ENCODE measurements at regions not wholly inside any gene's neighbourhood (a gene's known extent, or its start where the extent isn't known, plus 50 kb on each side); places are given as distances from the start of the nearest gene placed in this dataset.

DNA sequence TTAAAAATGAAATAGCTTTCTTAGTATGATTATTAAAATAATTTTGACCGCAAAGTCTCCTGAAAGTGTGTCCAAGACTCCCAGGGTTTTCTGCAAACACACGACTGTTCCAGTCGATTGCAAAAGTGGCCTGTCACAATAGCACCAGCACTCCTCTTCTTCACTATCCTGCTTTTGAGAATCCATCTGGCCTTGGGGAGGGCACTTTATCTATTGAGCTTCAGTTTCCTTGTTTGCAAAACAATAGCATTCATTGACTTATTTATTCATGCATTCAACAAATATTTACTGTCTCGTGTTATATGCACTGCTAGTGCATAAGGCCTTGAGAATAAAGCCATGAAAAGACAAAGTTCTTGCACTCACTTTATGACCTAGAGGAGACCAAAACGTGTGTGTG, 96.2 kb upstream of the NTM start:
- no peaks in the 10 kb centered on the region for H3K27me3 ChIP-seq (ENCODE audit: insufficient read depth, low read length)
- H3K4me2 ChIP-seq (ENCODE audit: low read length) = no peak overlapping the region
- H4K20me1 ChIP-seq (ENCODE audit: insufficient read depth, low read length) = no peaks in the 10 kb centered on the region
- H2AFZ ChIP-seq (ENCODE audit: low read length) = no peak overlapping the region
- no peaks in the 10 kb centered on the region for H3F3A ChIP-seq (ENCODE audit: insufficient read depth, low read length)
- no peak overlapping the region for H3K4me3 ChIP-seq (ENCODE audit: low read depth, low read length, poor library complexity, severe bottlenecking)
- no peaks in the 10 kb centered on the region for H3K36me3 ChIP-seq (ENCODE audit: insufficient read depth, low read length)
- H3K4me1 ChIP-seq (ENCODE audit: insufficient read depth, low read length, severe bottlenecking) = no peaks in the 10 kb centered on the region
- H3K9me3 ChIP-seq (ENCODE audit: low read length) = no peaks in the 10 kb centered on the region
- no peak overlapping the region for H3K27ac ChIP-seq (ENCODE audit: low read depth, low read length, poor library complexity, severe bottlenecking)
- H3K9ac ChIP-seq (ENCODE audit: low read length) = no peak overlapping the region
- TF ChIP-seq, protein P1, sequence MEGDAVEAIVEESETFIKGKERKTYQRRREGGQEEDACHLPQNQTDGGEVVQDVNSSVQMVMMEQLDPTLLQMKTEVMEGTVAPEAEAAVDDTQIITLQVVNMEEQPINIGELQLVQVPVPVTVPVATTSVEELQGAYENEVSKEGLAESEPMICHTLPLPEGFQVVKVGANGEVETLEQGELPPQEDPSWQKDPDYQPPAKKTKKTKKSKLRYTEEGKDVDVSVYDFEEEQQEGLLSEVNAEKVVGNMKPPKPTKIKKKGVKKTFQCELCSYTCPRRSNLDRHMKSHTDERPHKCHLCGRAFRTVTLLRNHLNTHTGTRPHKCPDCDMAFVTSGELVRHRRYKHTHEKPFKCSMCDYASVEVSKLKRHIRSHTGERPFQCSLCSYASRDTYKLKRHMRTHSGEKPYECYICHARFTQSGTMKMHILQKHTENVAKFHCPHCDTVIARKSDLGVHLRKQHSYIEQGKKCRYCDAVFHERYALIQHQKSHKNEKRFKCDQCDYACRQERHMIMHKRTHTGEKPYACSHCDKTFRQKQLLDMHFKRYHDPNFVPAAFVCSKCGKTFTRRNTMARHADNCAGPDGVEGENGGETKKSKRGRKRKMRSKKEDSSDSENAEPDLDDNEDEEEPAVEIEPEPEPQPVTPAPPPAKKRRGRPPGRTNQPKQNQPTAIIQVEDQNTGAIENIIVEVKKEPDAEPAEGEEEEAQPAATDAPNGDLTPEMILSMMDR (IDR thresholded peaks at IDR 0.05; ENCODE audit: low read length) = no peak
- TF ChIP-seq EZH2 (IDR thresholded peaks at IDR 0.05; ENCODE audit: borderline replicate concordance, low read length) = no peak
- H3K79me2 ChIP-seq (ENCODE audit: insufficient read depth, low read length) = no peaks in the 10 kb centered on the region
- H3K9me2 ChIP-seq (ENCODE audit: low read depth, low read length) = no peaks in the 10 kb centered on the region

GRCh38 chr11:131275580-131275979, 94.8 kb upstream of the NTM start:
- TF ChIP-seq, protein P1 (IDR thresholded peaks at IDR 0.05; ENCODE audit: low read length) = no peak
- no peak for TF ChIP-seq EZH2 (IDR thresholded peaks at IDR 0.05; ENCODE audit: borderline replicate concordance, low read length)
- H3K9me2 ChIP-seq (ENCODE audit: low read depth, low read length) = no peaks in the 10 kb centered on the region
- no peaks in the 10 kb centered on the region for H3F3A ChIP-seq (ENCODE audit: insufficient read depth, low read length)
- H3K27me3 ChIP-seq (ENCODE audit: insufficient read depth, low read length) = no peaks in the 10 kb centered on the region
- no peak overlapping the region for H3K9ac ChIP-seq (ENCODE audit: low read length)
- H3K4me2 ChIP-seq (ENCODE audit: low read length) = no peak overlapping the region
- no peaks in the 10 kb centered on the region for H4K20me1 ChIP-seq (ENCODE audit: insufficient read depth, low read length)
- H3K4me1 ChIP-seq (ENCODE audit: insufficient read depth, low read length, severe bottlenecking) = no peaks in the 10 kb centered on the region
- no peaks in the 10 kb centered on the region for H3K9me3 ChIP-seq (ENCODE audit: low read length)
- H3K36me3 ChIP-seq (ENCODE audit: insufficient read depth, low read length) = no peaks in the 10 kb centered on the region
- no peaks in the 10 kb centered on the region for H3K79me2 ChIP-seq (ENCODE audit: insufficient read depth, low read length)
- H2AFZ ChIP-seq (ENCODE audit: low read length) = no peak overlapping the region
- H3K4me3 ChIP-seq (ENCODE audit: low read depth, low read length, poor library complexity, severe bottlenecking) = no peak overlapping the region
- no peak overlapping the region for H3K27ac ChIP-seq (ENCODE audit: low read depth, low read length, poor library complexity, severe bottlenecking)

- no peak overlapping the region for H3K27ac ChIP-seq (ENCODE audit: low read depth, low read length, poor library complexity, severe bottlenecking)
- H3K27me3 ChIP-seq (ENCODE audit: insufficient read depth, low read length) = no peaks in the 10 kb centered on the region
- H3K4me3 ChIP-seq (ENCODE audit: low read depth, low read length, poor library complexity, severe bottlenecking) = no peak overlapping the region
- H3K9me2 ChIP-seq (ENCODE audit: low read depth, low read length) = no peaks in the 10 kb centered on the region
- H3K36me3 ChIP-seq (ENCODE audit: insufficient read depth, low read length) = no peaks in the 10 kb centered on the region
- H3K4me2 ChIP-seq (ENCODE audit: low read length) = no peak overlapping the region
- H2AFZ ChIP-seq (ENCODE audit: low read length) = no peak overlapping the region
- H4K20me1 ChIP-seq (ENCODE audit: insufficient read depth, low read length) = no peaks in the 10 kb centered on the region
- H3K4me1 ChIP-seq (ENCODE audit: insufficient read depth, low read length, severe bottlenecking) = no peaks in the 10 kb centered on the region
- H3K79me2 ChIP-seq (ENCODE audit: insufficient read depth, low read length) = no peaks in the 10 kb centered on the region
- no peak for TF ChIP-seq EZH2 (IDR thresholded peaks at IDR 0.05; ENCODE audit: borderline replicate concordance, low read length)
- TF ChIP-seq, protein P1 (IDR thresholded peaks at IDR 0.05; ENCODE audit: low read length) = no peak
- no peaks in the 10 kb centered on the region for H3F3A ChIP-seq (ENCODE audit: insufficient read depth, low read length)
- H3K9me3 ChIP-seq (ENCODE audit: low read length) = no peaks in the 10 kb centered on the region
- no peak overlapping the region for H3K9ac ChIP-seq (ENCODE audit: low read length)
Measured at GRCh38 chr11:131278472-131278871, 91.9 kb upstream of the NTM start.

All from OCI-LY1 (cell line).